ENCODE measurements at regions not wholly inside any gene's neighbourhood (a gene's known extent, or its start where the extent isn't known, plus 50 kb on each side); places are given as distances from the start of the nearest gene placed in this dataset.
A peak's percentile ranks its signal among the peaks of the same experiment; 100 is the strongest.

DNA sequence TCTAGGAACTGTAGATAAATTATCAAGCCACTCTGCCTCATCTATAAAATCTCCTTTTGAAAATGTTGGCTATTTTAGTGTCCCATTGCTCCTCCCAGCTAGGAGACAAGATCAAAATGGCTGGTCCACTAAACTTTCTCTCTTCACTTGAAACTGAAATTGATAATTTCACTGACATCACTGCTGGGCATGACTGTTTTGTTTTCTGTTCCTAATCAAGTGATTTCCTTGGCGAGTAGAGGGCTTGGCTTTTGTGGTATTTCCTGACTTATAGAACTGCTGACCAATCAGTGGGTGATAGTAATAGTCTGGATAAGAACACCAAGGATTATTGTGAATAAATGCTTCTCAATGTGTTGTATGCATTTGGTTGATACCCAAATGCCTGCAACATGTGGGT lies 2152.9 kb downstream of the ARAP2 start:
- ATAC-seq (no peak), DNase-seq (no peak)
- no peak overlapping the region for H3K27ac ChIP-seq
- no peak overlapping the region for H3K4me3 ChIP-seq
- no peaks in the 10 kb centered on the region for H3K36me3 ChIP-seq
- H3K27me3 ChIP-seq, result no peaks in the 10 kb centered on the region
- no peaks in the 10 kb centered on the region for H3K9me3 ChIP-seq
- TF ChIP-seq POLR2A (IDR thresholded peaks at IDR 0.05), result no peak
- TF ChIP-seq, protein P1, sequence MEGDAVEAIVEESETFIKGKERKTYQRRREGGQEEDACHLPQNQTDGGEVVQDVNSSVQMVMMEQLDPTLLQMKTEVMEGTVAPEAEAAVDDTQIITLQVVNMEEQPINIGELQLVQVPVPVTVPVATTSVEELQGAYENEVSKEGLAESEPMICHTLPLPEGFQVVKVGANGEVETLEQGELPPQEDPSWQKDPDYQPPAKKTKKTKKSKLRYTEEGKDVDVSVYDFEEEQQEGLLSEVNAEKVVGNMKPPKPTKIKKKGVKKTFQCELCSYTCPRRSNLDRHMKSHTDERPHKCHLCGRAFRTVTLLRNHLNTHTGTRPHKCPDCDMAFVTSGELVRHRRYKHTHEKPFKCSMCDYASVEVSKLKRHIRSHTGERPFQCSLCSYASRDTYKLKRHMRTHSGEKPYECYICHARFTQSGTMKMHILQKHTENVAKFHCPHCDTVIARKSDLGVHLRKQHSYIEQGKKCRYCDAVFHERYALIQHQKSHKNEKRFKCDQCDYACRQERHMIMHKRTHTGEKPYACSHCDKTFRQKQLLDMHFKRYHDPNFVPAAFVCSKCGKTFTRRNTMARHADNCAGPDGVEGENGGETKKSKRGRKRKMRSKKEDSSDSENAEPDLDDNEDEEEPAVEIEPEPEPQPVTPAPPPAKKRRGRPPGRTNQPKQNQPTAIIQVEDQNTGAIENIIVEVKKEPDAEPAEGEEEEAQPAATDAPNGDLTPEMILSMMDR (IDR thresholded peaks at IDR 0.05), result no peak
- WGBS (ENCODE audit: insufficient coverage, low coverage, low lambda C conversion rate, missing lambda C conversion rate), result 73% methylated on average over 1 of the region's 1 CpG
- H3K4me1 ChIP-seq, result no peaks in the 10 kb centered on the region
- intact Hi-C loops (cut with DNase I), result no loop called here

- no peak for ATAC-seq
- H3K36me3 ChIP-seq, result no peaks in the 10 kb centered on the region
- no peaks in the 10 kb centered on the region for H3K4me1 ChIP-seq
- TF ChIP-seq, protein P1 (IDR thresholded peaks at IDR 0.05), result no peak
- TF ChIP-seq POLR2A (IDR thresholded peaks at IDR 0.05), result no peak
- H3K4me3 ChIP-seq, result no peak overlapping the region
- H3K9me3 ChIP-seq, result no peaks in the 10 kb centered on the region
- intact Hi-C loops (cut with DNase I), result no loop called here
- no peak for DNase-seq
- H3K27me3 ChIP-seq, result no peaks in the 10 kb centered on the region
- H3K27ac ChIP-seq, result no peak overlapping the region
Measured at GRCh38 chr4:34094114-34094513, 2150.2 kb downstream of the ARAP2 start.

DNA sequence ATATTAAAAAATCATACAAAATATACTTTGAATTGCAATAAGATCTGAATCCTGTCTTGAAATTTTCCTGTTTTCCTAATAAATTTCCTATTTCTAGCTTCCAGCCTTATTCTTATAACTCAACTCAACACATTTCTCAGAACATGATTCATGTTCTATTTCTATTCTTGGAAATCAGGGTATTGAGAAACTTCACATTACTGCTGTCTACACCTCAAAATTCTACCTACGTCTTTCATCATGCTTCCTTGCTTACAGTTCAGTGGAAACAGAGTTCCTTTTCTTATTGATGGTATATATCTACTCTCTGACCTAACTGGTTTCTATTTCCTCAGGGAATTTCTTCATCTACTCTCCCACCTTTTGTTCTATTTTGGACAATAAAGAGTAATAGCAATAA lies 2139.0 kb downstream of the ARAP2 start:
- no peak overlapping the region for H3K27ac ChIP-seq
- intact Hi-C loops (cut with DNase I), result no loop called here
- TF ChIP-seq, protein P1 (IDR thresholded peaks at IDR 0.05), result no peak
- no peak for TF ChIP-seq POLR2A (IDR thresholded peaks at IDR 0.05)
- H3K27me3 ChIP-seq, result no peaks in the 10 kb centered on the region
- H3K4me1 ChIP-seq, result no peaks in the 10 kb centered on the region
- no peaks in the 10 kb centered on the region for H3K9me3 ChIP-seq
- ATAC-seq, result no peak
- H3K4me3 ChIP-seq, result no peak overlapping the region
- no peaks in the 10 kb centered on the region for H3K36me3 ChIP-seq
- WGBS (ENCODE audit: insufficient coverage, low coverage, low lambda C conversion rate, missing lambda C conversion rate), result 47% methylated on average over 1 of the region's 1 CpG
- no peak for DNase-seq

- H3K9me3 ChIP-seq, result no peaks in the 10 kb centered on the region
- intact Hi-C loops (cut with DNase I), result no loop called here
- TF ChIP-seq, protein P1 (IDR thresholded peaks at IDR 0.05), result no peak
- TF ChIP-seq POLR2A (IDR thresholded peaks at IDR 0.05), result no peak
- H3K36me3 ChIP-seq, result no peaks in the 10 kb centered on the region
- H3K27ac ChIP-seq, result no peak overlapping the region
- DNase-seq (no peak), ATAC-seq (no peak)
- no peak overlapping the region for H3K4me3 ChIP-seq
- no peaks in the 10 kb centered on the region for H3K27me3 ChIP-seq
- H3K4me1 ChIP-seq, result no peaks in the 10 kb centered on the region
Measured at GRCh38 chr4:34108391-34108790, 2135.9 kb downstream of the ARAP2 start.

DNA sequence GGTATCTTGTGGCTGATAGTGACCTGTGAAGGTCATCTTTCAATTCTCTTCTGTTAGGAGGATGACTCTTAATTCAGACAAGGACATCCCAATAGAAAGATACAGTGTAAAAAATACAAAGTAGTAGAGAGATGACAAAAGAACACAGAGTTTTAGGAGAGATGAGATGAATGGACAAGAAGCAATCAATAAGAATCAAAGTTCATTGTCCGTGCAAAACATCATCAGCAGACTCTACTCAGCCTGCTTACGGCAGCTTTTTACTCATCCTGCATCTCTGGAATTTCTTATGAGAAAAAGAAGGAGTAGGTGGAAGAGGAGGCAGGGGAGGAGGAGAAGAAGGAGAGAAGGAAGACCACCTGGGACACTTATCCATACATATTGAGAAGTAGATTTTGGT lies 2131.7 kb downstream of the ARAP2 start:
- DNase-seq (no peak), ATAC-seq (peak; percentile 74 to 92 (median 83))
- Histone ChIP-seq H3K9me3 (no peaks in the 10 kb centered on the region), H3K4me3 (no peak overlapping the region), H3K27ac (no peak overlapping the region), H3K27me3 (no peaks in the 10 kb centered on the region), H3K4me1 (no peaks in the 10 kb centered on the region), H3K36me3 (no peaks in the 10 kb centered on the region)
- intact Hi-C loops (cut with DNase I), result no loop called here
- TF ChIP-seq, protein P1 (IDR thresholded peaks at IDR 0.05), result no peak
- TF ChIP-seq POLR2A (IDR thresholded peaks at IDR 0.05), result no peak
- 33% methylated on average over 2 of the region's 2 CpGs for WGBS (ENCODE audit: insufficient coverage, low coverage, low lambda C conversion rate, missing lambda C conversion rate)

Data from right lobe of liver (tissue), 6 donors.